WTC11 (cell line): ENCODE measurements at regions not wholly inside any gene's neighbourhood (a gene's known extent, or its start where the extent isn't known, plus 50 kb on each side); places are given as distances from the start of the nearest gene placed in this dataset.

Experiments used
- CREB1 ChIP-seq: sonication (generic); formaldehyde crosslinking; IDR thresholded peaks from 2 replicates; pipeline ENCODE4 v1.8.0; 2023; ENCODE audit warnings: mild to moderate bottlenecking, missing genetic modification reagents
- JAZF1 ChIP-seq: fragments of 250-450 bp; sonication (Bioruptor Pico); IDR thresholded peaks from 2 replicates; pipeline ENCODE4 v1.9.0; 2021; ENCODE audit warnings: moderate library complexity, mild to moderate bottlenecking, inconsistent platforms
- SOX15 ChIP-seq: fragments of 250-450 bp; sonication (Bioruptor Pico); IDR thresholded peaks from 2 replicates; pipeline ENCODE4 v1.9.0; 2021; ENCODE audit warnings: mild to moderate bottlenecking
- SP1 ChIP-seq: sonication (generic); formaldehyde crosslinking; conservative IDR thresholded peaks from 2 replicates; pipeline ENCODE4 v1.8.1; 2022; ENCODE audit warnings: missing genetic modification reagents
- TF ChIP-seq, protein P1 (sequence below): sonication (generic); formaldehyde crosslinking; IDR thresholded peaks from 2 replicates; pipeline ENCODE4 v1.8.0; 2022; ENCODE audit warnings: mild to moderate bottlenecking, missing genetic modification reagents
- TF ChIP-seq, protein P2 (sequence below): fragments of 200-600 bp; IDR thresholded peaks from 2 replicates; pipeline ENCODE4 v1.8.0; 2022; ENCODE audit warnings: antibody characterized with exemption
- TF ChIP-seq, protein P3 (sequence below): sonication (generic); formaldehyde crosslinking; IDR thresholded peaks from 2 replicates; pipeline ENCODE4 v1.8.0; 2023; ENCODE audit warnings: missing genetic modification reagents

DNA sequence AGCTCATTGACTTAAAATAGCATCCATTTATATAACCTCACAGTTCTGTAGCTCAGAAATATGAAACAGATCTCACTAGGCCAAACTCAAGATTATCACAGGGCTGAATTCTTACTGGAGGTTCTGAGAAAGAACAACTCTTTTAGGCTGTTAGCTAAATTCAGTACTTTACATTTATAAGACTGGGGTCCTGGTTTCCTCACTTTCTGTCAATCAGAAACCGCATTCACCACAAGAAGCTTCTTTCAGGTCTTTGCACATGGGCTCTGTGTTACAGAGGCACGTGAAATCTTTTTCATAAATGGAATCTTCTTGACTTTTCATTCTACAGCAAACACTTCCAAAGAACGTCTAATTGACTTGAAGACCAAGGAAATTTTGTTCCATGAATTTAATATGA, 876.3 kb upstream of the FOXG1 start:
- TF ChIP-seq, protein P1, sequence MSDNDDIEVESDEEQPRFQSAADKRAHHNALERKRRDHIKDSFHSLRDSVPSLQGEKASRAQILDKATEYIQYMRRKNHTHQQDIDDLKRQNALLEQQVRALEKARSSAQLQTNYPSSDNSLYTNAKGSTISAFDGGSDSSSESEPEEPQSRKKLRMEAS (CRISPR knock-in tag), result no peak
- TF ChIP-seq, protein P2, sequence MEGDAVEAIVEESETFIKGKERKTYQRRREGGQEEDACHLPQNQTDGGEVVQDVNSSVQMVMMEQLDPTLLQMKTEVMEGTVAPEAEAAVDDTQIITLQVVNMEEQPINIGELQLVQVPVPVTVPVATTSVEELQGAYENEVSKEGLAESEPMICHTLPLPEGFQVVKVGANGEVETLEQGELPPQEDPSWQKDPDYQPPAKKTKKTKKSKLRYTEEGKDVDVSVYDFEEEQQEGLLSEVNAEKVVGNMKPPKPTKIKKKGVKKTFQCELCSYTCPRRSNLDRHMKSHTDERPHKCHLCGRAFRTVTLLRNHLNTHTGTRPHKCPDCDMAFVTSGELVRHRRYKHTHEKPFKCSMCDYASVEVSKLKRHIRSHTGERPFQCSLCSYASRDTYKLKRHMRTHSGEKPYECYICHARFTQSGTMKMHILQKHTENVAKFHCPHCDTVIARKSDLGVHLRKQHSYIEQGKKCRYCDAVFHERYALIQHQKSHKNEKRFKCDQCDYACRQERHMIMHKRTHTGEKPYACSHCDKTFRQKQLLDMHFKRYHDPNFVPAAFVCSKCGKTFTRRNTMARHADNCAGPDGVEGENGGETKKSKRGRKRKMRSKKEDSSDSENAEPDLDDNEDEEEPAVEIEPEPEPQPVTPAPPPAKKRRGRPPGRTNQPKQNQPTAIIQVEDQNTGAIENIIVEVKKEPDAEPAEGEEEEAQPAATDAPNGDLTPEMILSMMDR, result no peak
- TF ChIP-seq SP1 (CRISPR knock-in tag) (no peak), CREB1 (CRISPR knock-in tag) (no peak), SOX15 (CRISPR knock-in tag) (no peak), JAZF1 (CRISPR knock-in tag) (no peak)
- TF ChIP-seq, protein P3, sequence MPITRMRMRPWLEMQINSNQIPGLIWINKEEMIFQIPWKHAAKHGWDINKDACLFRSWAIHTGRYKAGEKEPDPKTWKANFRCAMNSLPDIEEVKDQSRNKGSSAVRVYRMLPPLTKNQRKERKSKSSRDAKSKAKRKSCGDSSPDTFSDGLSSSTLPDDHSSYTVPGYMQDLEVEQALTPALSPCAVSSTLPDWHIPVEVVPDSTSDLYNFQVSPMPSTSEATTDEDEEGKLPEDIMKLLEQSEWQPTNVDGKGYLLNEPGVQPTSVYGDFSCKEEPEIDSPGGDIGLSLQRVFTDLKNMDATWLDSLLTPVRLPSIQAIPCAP (CRISPR knock-in tag), result no peak
